Sigmoid colon (tissue), 3 donors: ENCODE measurements at regions not wholly inside any gene's neighbourhood (a gene's known extent, or its start where the extent isn't known, plus 50 kb on each side); places are given as distances from the start of the nearest gene placed in this dataset.

Experiments used
- CTCF ChIP-seq, 4 experiments: fragments of 450-650 bp in 3 of 4; fragments of 200-600 bp in 1 of 4; IDR thresholded peaks; one replicate each; pipeline ENCODE4 v1.5.1; 2016 to 2019; ENCODE audit warnings: antibody characterized with exemption in 4 of 4, mild to moderate bottlenecking in 3 of 4, moderate library complexity in 2 of 4
- POLR2A ChIP-seq, 2 donors: fragments of 450-650 bp; IDR thresholded peaks; one replicate each; pipeline ENCODE4 v1.6.1; 2016; ENCODE audit warnings: antibody characterized with exemption in 2 of 2, mild to moderate bottlenecking in 2 of 2, moderate library complexity in 2 of 2

GRCh38 chr4:179441596-179441995 lies 1999.4 kb upstream of the AGA start:
- no peak for TF ChIP-seq CTCF (IDR thresholded peaks at IDR 0.05)
- no peak for TF ChIP-seq POLR2A (IDR thresholded peaks at IDR 0.05)
